K562 (cell line): ENCODE measurements at regions not wholly inside any gene's neighbourhood (a gene's known extent, or its start where the extent isn't known, plus 50 kb on each side); places are given as distances from the start of the nearest gene placed in this dataset.

Experiments used
- TF ChIP-seq, protein P1 (sequence below), 2 experiments: fragments of 450-650 bp; formaldehyde crosslinking in 1 of 2; IDR thresholded peaks; 2 replicates each; pipeline versions ENCODE4 v1.4.0 to v1.6.1; 2014 to 2020; ENCODE audit warnings: mild to moderate bottlenecking in 2 of 2, borderline replicate concordance in 1 of 2, low read depth in 1 of 2

DNA sequence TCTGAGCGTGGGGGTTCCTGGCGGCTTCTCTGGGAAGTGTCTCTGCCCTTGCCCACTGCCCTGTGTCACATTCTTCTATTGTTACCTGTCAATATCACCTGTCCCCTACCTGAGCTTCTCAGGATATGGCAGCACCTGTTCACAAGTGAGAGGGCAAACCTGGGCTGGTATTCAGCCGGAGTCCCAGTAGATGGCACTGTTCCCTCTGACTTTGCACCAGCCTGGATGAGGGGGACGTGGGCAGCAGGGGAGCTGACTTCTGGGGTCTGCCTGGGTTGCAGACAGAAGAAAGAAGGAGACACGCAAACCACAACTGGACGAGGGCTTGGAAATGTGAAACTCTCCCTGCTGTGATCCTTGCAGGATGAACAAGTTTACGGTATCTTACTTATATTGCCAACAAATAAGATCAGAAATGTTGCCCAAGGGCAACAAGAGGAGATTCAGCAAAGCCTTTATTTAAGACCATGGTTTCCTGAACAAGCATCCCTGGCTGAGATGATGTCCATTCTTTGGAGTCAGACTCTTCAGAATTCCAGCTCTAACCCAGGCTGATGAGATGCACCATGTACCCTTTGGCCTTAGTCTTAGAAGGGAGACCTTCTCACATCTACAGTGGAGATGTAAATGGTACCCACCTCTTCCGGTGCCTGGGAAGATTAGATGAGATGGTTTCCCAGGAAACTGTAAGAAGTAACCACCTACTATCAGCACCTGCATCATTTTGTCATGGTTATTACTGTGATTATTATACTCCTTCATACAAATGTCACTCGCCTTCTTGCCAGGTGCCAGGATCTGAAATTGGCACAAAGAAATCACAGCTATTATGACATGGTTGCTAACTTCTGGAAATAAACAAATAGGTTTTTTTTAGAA is 400.0 kb upstream of the CDH4 start (continued):
- TF ChIP-seq, protein P1, sequence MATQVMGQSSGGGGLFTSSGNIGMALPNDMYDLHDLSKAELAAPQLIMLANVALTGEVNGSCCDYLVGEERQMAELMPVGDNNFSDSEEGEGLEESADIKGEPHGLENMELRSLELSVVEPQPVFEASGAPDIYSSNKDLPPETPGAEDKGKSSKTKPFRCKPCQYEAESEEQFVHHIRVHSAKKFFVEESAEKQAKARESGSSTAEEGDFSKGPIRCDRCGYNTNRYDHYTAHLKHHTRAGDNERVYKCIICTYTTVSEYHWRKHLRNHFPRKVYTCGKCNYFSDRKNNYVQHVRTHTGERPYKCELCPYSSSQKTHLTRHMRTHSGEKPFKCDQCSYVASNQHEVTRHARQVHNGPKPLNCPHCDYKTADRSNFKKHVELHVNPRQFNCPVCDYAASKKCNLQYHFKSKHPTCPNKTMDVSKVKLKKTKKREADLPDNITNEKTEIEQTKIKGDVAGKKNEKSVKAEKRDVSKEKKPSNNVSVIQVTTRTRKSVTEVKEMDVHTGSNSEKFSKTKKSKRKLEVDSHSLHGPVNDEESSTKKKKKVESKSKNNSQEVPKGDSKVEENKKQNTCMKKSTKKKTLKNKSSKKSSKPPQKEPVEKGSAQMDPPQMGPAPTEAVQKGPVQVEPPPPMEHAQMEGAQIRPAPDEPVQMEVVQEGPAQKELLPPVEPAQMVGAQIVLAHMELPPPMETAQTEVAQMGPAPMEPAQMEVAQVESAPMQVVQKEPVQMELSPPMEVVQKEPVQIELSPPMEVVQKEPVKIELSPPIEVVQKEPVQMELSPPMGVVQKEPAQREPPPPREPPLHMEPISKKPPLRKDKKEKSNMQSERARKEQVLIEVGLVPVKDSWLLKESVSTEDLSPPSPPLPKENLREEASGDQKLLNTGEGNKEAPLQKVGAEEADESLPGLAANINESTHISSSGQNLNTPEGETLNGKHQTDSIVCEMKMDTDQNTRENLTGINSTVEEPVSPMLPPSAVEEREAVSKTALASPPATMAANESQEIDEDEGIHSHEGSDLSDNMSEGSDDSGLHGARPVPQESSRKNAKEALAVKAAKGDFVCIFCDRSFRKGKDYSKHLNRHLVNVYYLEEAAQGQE (IDR thresholded peaks at IDR 0.05; ENCODE audit: borderline replicate concordance) = 0 out of 2 replicates have a peak, but pooled peaks have one; percentile 7
- TF ChIP-seq, protein P1 (CRISPR knock-in tag; IDR thresholded peaks at IDR 0.05; ENCODE audit: low read depth) = no peak
